Umbilical cord (tissue), 1 donor: ENCODE measurements at regions not wholly inside any gene's neighbourhood (a gene's known extent, or its start where the extent isn't known, plus 50 kb on each side); places are given as distances from the start of the nearest gene placed in this dataset.
"Not testable (repeated sequence)": the region's sequence is repeated elsewhere in the genome, so short reads cannot be mapped to it uniquely, and the experiment has no call there.

Source experiments
- DNase-seq: peaks from one replicate; pipeline ENCODE4 v3.0.0-alpha.2; 2015; ENCODE audit warnings: low spot score

DNA sequence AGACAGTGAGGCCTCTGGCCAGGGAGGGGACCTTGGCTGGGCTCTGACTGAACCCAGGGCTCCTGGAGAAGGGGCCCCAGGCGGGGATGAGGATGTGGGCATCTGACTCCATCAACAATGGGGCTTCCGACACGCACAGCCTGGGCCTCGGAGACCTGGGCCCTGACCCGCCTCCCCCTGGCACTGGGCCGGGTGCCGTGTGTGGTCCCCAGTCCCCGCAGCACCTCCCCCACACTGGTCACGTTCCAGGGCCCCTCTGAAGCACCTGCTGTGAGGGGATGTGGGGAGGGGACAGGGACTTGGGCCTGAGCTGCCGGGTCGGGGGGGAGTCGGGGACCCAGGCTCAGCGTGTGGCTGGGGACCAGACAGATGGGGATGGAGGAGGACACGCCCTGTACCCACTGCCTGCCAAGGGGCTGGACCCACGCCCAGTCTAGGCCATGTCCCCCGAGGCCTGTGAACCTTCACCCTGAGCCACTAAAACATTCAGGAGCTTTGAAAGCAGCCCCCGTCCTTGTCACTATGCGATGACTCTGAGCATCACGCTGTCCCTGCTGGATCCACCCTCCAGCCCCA lies 165.8 kb downstream of the TMEM121 start:
- DNase-seq = not testable (repeated sequence)

DNA sequence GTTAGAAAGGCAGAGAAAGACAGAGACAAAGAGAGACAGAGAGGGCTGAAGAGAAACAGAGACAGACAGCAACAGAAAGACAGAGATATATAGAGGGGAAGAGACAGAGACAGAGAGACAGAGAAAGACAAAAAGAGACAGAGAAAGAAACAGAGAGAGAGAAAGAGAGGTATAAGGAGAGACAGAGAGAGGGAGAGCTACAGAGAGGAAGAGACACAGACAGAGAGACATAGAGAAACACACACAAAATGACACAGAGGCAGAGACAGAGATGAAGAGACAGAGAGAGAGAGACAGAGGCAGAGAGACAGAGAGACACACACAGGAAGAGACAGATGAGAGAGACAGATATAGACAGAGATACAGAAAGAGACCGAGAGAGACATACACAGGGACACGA lies 168.6 kb downstream of the TMEM121 start:
- no peak for DNase-seq

DNA sequence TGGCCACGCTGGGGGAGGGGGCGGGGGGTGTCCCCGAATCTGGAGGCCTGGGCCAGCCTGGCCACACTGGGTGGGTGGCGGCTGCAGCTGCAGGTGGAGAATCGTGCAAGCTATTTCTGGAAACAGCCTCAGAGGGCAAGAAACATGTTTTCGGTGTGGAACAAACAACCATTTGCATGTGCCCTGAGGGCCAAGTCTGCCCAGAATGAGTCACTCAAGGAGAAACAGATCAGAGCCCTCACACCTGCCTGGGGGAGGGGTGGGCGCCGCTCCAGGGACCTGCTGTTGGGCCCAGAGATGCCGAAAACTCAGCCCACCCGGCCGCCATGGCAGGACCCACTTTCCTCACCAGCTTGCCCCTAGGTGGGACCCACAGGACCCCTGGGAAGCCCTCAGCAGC lies 170.0 kb downstream of the TMEM121 start:
- DNase-seq = not testable (repeated sequence)

GRCh38 chr14:105697414-105697813 lies 171.0 kb downstream of the TMEM121 start:
- DNase-seq = not testable (repeated sequence)

- not testable (repeated sequence) for DNase-seq
These were observed 171.6 kb downstream of the TMEM121 start for GRCh38 chr14:105697955-105698354.

DNA sequence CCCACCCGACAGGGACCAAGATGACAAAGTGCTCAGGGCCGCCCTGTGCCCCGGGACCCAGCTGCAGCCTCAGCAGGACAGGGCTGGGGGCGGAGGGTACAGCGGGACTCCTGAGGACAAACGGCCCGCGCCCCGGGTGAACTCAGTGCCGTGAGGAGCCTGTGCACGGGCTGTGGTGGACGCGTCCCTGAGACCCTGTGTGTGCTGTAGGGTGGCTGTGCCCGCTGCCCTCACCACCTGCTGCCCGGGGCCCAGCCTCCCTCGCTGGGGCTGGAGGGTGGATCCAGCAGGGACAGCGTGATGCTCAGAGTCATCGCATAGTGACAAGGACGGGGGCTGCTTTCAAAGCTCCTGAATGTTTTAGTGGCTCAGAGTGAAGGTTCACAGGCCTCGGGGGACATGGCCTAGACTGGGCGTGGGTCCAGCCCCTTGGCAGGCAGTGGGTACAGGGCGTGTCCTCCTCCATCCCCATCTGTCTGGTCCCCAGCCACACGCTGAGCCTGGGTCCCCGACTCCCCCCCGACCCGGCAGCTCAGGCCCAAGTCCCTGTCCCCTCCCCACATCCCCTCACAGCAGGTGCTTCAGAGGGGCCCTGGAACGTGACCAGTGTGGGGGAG lies 172.7 kb downstream of the TMEM121 start:
- DNase-seq = not testable (repeated sequence)

GRCh38 chr14:105699706-105700105 lies 173.3 kb downstream of the TMEM121 start:
- DNase-seq = not testable (repeated sequence)

- not testable (repeated sequence) for DNase-seq
These were observed 173.8 kb downstream of the TMEM121 start for GRCh38 chr14:105700146-105700545.

DNA sequence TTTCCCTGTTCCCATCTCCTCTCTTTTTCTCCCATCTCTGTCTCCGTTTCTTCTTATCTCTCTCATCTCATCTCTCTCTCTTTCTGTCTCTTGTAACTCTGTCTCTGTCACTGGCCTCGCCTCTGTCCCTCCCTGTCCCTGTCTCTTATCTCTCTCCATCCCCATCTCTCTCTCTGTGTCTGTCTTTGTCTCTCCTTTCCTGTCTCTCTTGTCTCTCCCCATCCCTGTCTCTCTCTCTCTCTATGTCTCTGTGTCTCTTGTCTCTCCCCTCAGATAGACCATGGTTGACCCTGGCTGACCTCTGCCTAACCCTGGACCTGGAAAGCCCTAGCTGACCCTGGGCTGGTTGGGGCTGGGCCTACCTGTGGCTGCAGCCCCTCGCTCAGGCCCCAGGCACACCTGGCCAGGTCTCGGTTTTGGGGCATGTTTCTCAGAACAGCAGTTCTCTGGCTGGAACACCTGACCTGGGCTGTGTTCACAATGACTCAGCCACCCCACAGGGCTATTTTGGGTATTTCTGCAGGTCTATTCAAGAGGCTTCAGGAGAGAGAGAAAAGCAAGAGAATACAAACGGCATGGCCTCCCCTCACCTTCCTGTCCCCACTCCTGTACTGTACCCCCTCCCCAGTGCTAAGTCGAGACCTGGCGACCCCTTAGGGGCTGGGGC lies 174.4 kb downstream of the TMEM121 start:
- no peak for DNase-seq

DNA sequence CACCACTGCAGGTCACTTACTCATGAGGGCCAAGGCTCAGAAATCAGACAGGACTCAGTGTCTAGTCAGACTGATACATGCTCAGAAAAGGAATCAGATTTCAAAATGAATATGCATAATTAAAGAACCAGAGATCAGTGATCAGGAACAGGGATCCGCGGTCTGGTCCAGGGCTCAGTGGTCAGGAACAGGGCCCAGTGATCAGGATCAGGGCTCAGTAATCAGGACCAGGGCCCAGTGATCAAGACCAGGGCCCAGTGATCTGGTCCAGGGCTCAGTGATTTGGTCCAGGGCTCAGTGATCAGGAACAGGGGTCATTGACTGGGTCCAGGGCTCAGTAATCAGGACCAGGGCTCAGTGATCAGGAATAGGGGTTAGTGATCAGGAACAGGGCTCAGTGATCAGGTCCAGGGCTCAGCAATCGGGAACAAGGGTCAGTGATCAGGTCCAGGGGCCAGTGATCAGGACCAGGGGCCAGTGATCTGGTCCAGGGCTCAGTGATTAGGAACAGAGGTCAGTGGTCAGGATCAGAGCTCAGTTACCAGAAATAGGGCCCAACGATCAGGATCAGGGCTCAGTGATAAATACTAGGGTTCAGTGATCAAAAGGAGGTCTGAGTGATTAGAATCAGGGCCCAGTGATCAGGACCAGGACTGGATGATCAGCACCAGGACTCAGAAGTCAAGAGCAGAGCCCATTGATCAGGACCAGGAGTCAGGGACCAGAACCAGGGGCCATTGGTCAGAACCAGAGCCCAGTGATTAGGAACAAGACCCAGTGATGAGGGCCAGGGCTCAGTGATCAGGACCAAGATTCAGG lies 175.3 kb downstream of the TMEM121 start:
- DNase-seq = no peak

DNA sequence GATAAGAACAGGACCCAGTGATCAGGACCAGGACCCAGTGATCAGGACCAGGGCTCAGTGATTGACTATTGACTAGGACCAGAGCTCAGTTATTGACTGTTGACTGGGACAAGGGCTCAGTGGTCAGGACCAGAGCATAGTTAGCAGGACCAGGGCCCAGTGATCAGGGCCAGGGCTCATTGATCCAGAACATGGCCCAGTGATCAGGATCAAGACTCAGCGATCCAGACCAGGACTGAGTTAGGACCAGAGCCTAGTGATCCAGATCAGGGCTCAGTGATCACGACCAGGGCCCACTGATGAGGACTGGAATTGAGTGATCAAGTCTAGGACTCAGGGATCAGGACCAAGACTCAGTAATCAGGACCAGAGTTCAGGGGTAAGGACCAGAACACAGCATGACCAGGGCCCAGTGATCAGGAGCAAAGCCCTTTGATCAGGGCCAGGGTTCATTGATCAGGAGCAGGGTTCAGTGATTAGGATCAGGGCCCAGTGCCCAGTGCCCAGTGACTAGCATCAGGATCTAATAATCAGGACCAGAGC lies 176.0 kb downstream of the TMEM121 start:
- DNase-seq = no peak

GRCh38 chr14:105703044-105703665 lies 176.8 kb downstream of the TMEM121 start:
- not testable (repeated sequence) for DNase-seq

DNA sequence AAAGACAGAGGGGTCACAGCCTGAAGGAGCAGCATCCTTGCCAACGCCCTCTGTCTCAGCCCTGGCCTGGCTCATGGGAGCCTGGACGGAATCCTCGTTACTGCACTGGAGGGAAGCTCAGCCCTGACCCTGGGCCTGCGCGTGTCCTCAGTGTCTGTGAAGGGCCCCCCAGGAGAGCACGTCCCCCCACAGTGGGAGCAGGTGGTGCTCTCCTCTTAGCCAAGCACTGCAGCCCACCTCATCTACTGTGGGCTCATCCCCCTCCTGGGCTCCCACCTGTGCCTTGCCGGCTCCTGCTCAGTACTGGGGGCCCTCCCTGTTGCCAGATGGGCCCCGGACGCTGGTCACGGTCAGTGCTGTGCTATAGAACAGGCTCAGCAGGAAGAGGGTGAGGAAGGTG lies 177.7 kb downstream of the TMEM121 start:
- not testable (repeated sequence) for DNase-seq

DNA sequence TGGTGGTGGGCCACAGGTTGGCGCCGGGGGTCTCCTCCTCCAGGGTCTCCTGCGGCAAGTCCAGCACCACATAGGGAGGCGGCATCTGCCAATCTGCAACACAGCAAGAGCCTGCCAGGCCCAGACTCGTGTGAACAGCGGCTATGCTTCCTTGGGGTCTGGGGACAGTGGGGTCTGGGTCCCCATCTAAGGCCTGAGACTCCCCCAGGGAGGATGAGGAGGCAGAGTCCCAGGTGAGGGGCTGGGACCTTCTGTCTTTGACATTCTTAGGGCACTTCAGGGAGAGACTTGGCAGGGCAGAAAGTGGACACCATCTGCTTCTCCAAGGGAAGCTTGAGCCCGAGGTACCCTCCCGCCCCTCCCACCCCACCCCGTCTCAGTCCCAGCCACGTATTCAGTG lies 178.1 kb downstream of the TMEM121 start:
- not testable (repeated sequence) for DNase-seq

DNA sequence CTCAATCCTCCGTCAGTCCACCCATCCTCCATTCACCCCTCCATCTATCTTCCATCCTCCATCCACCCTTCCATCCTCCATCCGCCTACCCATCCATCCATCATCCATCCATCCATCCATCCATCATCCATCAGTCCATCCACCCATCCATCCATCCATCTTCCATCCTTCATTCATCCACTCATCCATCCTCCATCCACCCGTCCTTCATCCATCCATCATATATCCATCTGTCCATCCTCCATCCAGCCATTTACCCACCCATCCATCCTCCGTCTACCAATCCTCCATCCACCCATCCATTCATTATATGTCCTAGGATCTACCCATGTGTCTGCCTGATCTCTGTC lies 179.1 kb downstream of the TMEM121 start:
- not testable (repeated sequence) for DNase-seq

DNA sequence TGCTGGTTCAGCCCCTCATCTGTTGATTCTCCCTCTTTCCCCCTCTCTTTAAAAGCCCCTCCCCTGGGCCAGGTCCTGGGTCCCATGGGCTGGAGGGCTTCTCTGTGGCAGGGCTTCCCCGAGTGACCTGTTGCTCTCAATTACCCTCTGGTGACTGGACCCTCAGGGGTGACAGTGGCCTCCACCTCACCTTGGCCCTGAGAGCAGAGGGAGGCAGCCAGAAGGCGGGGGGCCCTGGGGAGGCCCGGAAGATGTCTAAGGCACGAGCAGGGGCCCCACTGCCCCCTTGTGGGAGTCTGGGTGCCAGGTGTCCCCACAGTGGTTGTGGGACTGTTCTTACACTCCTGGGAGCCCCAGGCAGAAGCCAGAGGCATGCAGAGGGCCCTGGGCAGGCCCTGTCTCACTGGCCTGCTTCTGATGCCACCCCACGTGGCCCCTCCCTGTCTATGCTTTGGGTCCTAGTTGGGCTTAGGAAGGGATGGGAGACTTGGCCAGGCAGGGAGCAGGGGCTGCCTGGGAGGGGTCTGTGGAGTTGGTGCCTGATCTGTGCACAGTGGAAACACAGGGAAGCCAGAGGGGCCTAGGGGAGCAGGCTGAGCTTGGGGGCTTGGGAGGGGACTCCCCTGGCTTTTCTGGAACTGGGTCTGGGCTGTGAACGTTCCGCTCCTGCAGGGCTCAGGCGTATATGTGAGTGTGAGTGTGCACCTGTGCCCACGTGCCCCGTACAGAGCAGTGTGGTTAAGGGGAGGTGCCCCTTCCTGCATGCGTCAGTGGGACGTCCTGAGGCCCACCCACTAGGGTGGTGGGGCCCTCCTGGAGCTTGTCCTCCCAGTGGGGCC lies 179.7 kb downstream of the TMEM121 start:
- DNase-seq = not testable (repeated sequence)

DNA sequence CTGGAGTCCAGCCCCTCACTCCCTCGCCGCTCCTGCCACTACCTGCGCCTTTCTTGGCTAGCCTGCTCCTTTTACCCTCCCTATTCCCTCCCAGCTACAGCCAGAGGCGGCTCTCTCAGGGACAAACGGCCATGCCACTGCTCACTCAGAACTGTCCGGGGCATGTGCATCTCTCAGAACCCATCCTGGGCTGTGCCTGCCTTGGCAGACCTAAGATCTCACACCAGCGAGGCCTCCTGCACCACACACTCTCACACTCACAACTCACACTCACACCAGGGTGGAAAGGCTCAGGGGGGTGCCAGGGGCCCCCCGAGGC lies 180.3 kb downstream of the TMEM121 start:
- not testable (repeated sequence) for DNase-seq

DNA sequence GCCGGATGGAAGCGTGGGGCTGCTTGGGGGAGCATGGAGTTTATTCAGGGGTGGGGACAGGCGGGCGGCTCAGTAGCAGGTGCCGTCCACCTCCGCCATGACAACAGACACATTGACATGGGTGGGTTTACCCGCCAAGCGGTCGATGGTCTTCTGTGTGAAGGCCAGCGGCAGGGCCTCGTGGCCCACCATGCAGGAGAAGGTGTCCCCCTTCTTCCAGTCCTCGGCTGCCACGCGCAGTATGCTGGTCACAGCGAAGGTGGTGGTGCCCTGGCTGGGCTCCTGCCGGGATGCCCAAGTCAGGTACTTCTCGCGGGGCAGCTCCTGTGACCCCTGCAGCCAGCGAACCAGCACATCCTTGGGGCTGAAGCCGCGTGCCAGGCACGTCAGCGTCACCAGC lies 180.7 kb downstream of the TMEM121 start:
- not testable (repeated sequence) for DNase-seq

GRCh38 chr14:105707723-105708151 lies 181.4 kb downstream of the TMEM121 start:
- DNase-seq = not testable (repeated sequence)

DNA sequence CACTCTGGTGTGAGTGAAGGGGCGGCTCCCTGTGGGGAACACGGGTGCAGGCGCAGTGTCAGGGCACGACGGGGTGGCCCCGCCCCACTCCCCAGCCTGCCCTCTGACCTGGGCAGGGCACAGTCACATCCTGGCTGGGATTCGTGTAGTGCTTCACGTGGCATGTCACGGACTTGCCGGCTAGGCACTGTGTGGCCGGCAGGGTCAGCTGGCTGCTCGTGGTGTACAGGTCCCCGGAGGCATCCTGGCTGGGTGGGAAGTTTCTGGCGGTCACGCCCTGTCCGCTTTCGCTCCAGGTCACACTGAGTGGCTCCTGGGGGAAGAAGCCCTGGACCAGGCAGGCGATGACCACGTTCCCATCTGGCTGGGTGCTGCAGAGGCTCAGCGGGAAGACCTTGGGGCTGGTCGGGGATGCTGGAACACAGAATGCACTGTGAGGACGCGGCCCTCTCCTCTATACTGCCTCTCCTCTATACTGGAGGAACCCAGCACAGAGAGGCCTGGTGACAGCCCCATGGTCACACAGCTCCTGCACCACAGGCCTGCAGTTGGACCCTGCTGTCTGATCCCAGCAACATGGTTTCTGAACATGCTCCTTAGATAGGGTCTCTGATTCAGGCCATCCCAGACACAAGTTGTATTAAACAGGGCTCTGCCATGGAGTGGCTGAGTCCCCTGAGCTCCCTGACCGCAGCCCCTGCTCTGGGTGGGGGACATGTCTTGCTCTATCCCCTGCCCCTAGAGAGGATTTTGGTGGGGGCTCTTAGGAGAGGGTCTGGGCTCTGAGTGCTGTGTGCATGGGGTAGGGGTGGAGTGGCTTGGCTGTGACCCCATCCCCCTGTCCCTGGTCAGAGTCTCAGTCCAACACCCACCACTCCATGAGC lies 182.1 kb downstream of the TMEM121 start:
- not testable (repeated sequence) for DNase-seq
